Fibroblast of villous mesenchyme (primary cell): ENCODE measurements at regions not wholly inside any gene's neighbourhood (a gene's known extent, or its start where the extent isn't known, plus 50 kb on each side); places are given as distances from the start of the nearest gene placed in this dataset.

Experiments
- DNase-seq: peaks from one replicate; pipeline ENCODE4 v3.0.0-alpha.2; 2010; ENCODE audit warnings: low read depth
- H3K4me3 ChIP-seq: 2 replicates; pipeline ENCODE4 v1.5.1; 2011; ENCODE audit warnings: low read depth, mild to moderate bottlenecking, low read length
- CTCF ChIP-seq: IDR thresholded peaks from 2 replicates; pipeline ENCODE4 v1.5.1; 2012; ENCODE audit warnings: low read depth, mild to moderate bottlenecking, low read length; ENCODE audit not compliant: insufficient read depth

DNA sequence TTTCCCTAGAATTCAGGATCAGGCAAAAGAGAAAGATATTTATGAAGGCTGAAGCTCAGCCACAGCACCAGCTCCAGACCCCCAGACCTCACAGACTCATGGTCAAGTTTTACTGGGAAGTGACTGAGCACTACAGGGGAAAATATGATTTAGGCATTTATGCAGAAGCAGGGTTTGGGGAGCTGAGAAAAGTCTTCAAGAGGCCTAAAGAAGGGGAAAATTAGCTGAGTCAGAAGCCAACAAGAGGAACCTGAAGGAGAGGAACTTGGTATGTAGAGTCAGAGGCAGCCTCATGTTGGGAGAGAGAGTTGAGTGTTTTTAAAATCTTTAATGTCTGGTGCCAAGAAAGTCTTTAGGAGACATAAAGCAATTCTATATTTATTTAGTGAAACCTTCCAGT, 63.0 kb downstream of the FOS start:
- no peak overlapping the region for H3K4me3 ChIP-seq
- TF ChIP-seq CTCF: no peak
- no peak for DNase-seq

DNA sequence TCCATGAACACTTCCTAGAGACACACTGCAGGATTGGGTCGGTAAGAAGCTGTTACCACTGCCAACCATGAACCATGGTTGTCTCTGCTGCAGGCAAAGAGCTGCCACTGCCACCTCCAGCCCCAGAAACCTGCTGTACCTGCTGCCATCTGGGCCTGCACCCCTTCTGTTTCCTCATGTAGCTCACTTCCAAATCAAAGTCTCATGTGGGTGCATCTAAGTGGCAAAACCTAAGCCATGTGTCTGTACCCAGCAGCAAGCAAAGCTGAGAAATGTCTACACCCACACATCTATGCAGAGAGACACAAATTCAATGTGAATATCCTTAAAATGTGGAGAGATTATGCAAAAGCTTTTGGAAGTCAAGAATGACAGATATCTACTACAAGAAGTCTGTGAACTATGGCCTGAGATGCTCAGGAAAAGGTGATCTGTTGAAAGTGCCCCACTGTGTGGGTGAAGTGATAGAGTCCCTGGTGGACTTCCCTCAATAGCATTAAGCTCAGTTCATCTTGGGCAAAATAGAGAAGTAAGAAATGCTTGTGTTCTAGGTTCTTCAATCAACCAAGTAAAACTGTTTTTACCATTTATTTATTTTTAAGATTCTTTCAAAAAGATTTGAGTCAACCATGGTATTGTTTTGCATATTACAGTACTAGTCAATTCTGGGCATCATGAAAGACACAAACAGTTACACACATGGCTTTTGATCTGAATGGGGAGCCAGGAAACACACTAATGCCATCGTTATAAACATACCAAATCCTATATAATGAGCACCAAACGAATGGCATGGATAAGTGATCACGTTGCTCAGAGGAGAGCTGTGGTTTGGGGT, 64.4 kb downstream of the FOS start:
- no peak for DNase-seq
- TF ChIP-seq CTCF: no peak
- no peak overlapping the region for H3K4me3 ChIP-seq

GRCh38 chr14:75343911-75344310, 65.3 kb downstream of the FOS start:
- peak; percentile 8 for DNase-seq
- no peak for TF ChIP-seq CTCF
- no peak overlapping the region for H3K4me3 ChIP-seq

DNA sequence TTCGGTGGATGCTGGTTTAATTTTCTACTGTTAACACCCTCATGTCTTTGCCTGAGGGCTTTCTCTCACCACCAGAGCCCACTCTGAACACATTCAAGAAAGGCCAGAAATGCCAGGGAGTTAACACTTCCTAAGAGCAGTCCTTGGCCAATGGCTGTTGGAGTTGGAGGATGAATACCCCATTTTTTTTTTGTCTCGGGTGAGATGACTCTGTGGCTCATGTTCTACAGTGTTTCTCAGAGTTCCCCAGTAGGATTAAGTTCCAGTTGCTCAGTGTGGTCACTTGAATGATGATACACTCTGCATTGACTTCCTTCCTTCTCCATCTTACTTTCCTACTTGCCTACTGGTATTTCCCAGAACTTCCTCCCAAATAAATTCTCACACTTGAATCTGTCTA, 65.8 kb downstream of the FOS start:
- no peak for TF ChIP-seq CTCF
- no peak overlapping the region for H3K4me3 ChIP-seq
- DNase-seq: no peak

DNA sequence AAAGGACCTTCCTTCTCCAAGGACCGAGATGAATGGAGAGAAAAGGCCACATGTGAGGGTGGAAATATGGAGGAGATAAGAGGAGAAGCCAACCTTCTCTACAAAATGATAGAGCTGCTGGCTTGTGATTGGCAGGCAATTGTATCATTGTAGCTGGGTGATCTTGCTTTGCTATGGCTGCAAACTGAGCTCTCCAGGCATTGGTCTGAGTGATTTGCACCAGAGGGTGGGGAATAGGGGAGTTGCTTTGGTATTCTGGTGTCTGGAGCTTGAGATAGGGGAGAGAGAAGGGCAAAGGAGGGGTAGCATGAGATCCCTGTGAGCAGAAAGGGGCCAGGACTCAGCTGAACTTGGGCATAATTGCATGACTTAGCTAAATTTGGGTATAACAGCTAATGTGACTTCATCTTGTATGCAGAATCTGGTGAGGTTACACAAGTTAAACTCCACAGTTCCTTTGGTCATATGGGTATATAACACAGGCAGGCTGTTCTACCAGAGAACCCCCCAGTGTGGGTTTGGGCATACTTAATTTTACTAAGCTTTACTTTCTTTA, 72.0 kb downstream of the FOS start:
- no peak for DNase-seq
- H3K4me3 ChIP-seq: no peak overlapping the region
- TF ChIP-seq CTCF: no peak

GRCh38 chr14:75359098-75359497, 68.7 kb upstream of the JDP2 start:
- TF ChIP-seq CTCF: no peak
- no peak overlapping the region for H3K4me3 ChIP-seq
- no peak for DNase-seq
